Esophagus muscularis mucosa (tissue), 4 donors: ENCODE measurements at regions not wholly inside any gene's neighbourhood (a gene's known extent, or its start where the extent isn't known, plus 50 kb on each side); places are given as distances from the start of the nearest gene placed in this dataset.

ENCODE experiments used
- EP300 ChIP-seq: sonication (generic); formaldehyde crosslinking; IDR thresholded peaks from one replicate; pipeline ENCODE4 v1.6.1; 2017; ENCODE audit warnings: antibody characterized with exemption
- POLR2A ChIP-seq: fragments of 450-650 bp; IDR thresholded peaks from one replicate; pipeline ENCODE4 v1.6.1; 2017; ENCODE audit warnings: antibody characterized with exemption, moderate library complexity, mild to moderate bottlenecking, low read depth
- TF ChIP-seq, protein P1 (sequence below), 3 experiments: fragments of 200-600 bp in 2 of 3; fragments of 450-650 bp in 1 of 3; sonication (generic) in 2 of 3; IDR thresholded peaks; one replicate each; pipeline ENCODE4 v1.5.1; 2017 to 2019; ENCODE audit warnings: antibody characterized with exemption in 3 of 3, mild to moderate bottlenecking in 2 of 3, moderate library complexity in 1 of 3

DNA sequence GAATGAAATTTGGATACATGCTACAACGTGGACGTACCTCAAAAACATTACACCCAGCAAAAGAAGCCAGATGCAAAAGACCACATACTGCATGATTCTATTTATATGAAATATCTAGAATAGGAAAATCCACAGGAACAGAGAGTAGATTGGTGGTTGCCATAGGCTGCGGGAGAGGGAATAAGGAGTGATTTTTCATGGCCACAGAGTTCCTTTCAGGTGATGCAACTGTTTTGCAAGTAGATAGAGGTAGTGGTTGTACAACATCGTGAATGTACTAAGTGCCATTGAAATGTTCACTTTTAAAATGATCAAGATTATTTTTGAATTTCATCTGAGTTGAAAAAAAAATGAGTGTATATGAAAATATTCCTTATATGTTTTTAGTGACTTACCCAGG is 115.3 kb upstream of the RUNX1 start:
- TF ChIP-seq EP300 (no peak), POLR2A (no peak)
- TF ChIP-seq, protein P1, sequence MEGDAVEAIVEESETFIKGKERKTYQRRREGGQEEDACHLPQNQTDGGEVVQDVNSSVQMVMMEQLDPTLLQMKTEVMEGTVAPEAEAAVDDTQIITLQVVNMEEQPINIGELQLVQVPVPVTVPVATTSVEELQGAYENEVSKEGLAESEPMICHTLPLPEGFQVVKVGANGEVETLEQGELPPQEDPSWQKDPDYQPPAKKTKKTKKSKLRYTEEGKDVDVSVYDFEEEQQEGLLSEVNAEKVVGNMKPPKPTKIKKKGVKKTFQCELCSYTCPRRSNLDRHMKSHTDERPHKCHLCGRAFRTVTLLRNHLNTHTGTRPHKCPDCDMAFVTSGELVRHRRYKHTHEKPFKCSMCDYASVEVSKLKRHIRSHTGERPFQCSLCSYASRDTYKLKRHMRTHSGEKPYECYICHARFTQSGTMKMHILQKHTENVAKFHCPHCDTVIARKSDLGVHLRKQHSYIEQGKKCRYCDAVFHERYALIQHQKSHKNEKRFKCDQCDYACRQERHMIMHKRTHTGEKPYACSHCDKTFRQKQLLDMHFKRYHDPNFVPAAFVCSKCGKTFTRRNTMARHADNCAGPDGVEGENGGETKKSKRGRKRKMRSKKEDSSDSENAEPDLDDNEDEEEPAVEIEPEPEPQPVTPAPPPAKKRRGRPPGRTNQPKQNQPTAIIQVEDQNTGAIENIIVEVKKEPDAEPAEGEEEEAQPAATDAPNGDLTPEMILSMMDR (IDR thresholded peaks at IDR 0.05), result no peak
